ENCODE measurements at regions not wholly inside any gene's neighbourhood (a gene's known extent, or its start where the extent isn't known, plus 50 kb on each side); places are given as distances from the start of the nearest gene placed in this dataset.

GRCh38 chr10:52542906-52543305 is 228.8 kb downstream of the DKK1 start:
- no peak for ATAC-seq
- intact Hi-C loops (cut with DNase I; ENCODE audit: low total_unique reads), result no loop called here
- in situ Hi-C loops (cut with MboI; ENCODE audit: low sequenced_read_pairs in 4 of 4), result no loop called here

GRCh38 chr10:52551046-52551445 is 221.5 kb downstream of the MBL2 start:
- Histone ChIP-seq H3K36me3 (no peaks in the 10 kb centered on the region), H3K4me1 (no peaks in the 10 kb centered on the region), H3K9me3 (no peaks in the 10 kb centered on the region), H3K4me3 (no peak overlapping the region), H3K27me3 (no peaks in the 10 kb centered on the region), H3K27ac (no peak overlapping the region)
- in situ Hi-C loops (cut with MboI; ENCODE audit: low sequenced_read_pairs in 4 of 4) (no loop called here), intact Hi-C loops (cut with DNase I; ENCODE audit: low total_unique reads) (no loop called here)
- DNase-seq, result no peak
- ATAC-seq, result no peak
- no peak for TF ChIP-seq POLR2A (IDR thresholded peaks at IDR 0.05)
- TF ChIP-seq, protein P1, sequence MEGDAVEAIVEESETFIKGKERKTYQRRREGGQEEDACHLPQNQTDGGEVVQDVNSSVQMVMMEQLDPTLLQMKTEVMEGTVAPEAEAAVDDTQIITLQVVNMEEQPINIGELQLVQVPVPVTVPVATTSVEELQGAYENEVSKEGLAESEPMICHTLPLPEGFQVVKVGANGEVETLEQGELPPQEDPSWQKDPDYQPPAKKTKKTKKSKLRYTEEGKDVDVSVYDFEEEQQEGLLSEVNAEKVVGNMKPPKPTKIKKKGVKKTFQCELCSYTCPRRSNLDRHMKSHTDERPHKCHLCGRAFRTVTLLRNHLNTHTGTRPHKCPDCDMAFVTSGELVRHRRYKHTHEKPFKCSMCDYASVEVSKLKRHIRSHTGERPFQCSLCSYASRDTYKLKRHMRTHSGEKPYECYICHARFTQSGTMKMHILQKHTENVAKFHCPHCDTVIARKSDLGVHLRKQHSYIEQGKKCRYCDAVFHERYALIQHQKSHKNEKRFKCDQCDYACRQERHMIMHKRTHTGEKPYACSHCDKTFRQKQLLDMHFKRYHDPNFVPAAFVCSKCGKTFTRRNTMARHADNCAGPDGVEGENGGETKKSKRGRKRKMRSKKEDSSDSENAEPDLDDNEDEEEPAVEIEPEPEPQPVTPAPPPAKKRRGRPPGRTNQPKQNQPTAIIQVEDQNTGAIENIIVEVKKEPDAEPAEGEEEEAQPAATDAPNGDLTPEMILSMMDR (IDR thresholded peaks at IDR 0.05 in 4 of 5, conservative IDR thresholded peaks at IDR 0.05 in 1 of 5), result no peak

More at GRCh38 chr10:52542906-52543305, 228.8 kb downstream of the DKK1 start:
- TF ChIP-seq, protein P1 (IDR thresholded peaks at IDR 0.05 in 4 of 5, conservative IDR thresholded peaks at IDR 0.05 in 1 of 5), result no peak
- TF ChIP-seq POLR2A (IDR thresholded peaks at IDR 0.05), result no peak
- DNase-seq, result no peak
- Histone ChIP-seq H3K4me1 (no peaks in the 10 kb centered on the region), H3K27ac (no peak overlapping the region), H3K4me3 (no peak overlapping the region), H3K36me3 (no peaks in the 10 kb centered on the region), H3K27me3 (no peaks in the 10 kb centered on the region), H3K9me3 (no peaks in the 10 kb centered on the region)

GRCh38 chr10:52558090-52558489 is 214.5 kb downstream of the MBL2 start:
- in situ Hi-C loops (cut with MboI; ENCODE audit: low sequenced_read_pairs in 4 of 4) (no loop called here), intact Hi-C loops (cut with DNase I; ENCODE audit: low total_unique reads) (no loop called here)
- TF ChIP-seq POLR2A (IDR thresholded peaks at IDR 0.05), result no peak
- TF ChIP-seq, protein P1 (IDR thresholded peaks at IDR 0.05 in 4 of 5, conservative IDR thresholded peaks at IDR 0.05 in 1 of 5), result no peak
- DNase-seq, result no peak
- Histone ChIP-seq H3K9me3 (no peaks in the 10 kb centered on the region), H3K27ac (no peak overlapping the region), H3K36me3 (no peaks in the 10 kb centered on the region), H3K27me3 (no peaks in the 10 kb centered on the region), H3K4me3 (no peak overlapping the region), H3K4me1 (no peaks in the 10 kb centered on the region)
- no peak for ATAC-seq

GRCh38 chr10:52561322-52561721 is 211.3 kb downstream of the MBL2 start:
- in situ Hi-C loops (cut with MboI; ENCODE audit: low sequenced_read_pairs in 4 of 4) (no loop called here), intact Hi-C loops (cut with DNase I; ENCODE audit: low total_unique reads) (no loop called here)
- Histone ChIP-seq H3K9me3 (no peaks in the 10 kb centered on the region), H3K27ac (no peak overlapping the region), H3K4me3 (no peak overlapping the region), H3K4me1 (no peaks in the 10 kb centered on the region), H3K36me3 (no peaks in the 10 kb centered on the region), H3K27me3 (no peaks in the 10 kb centered on the region)
- no peak for DNase-seq
- no peak for ATAC-seq
- no peak for TF ChIP-seq POLR2A (IDR thresholded peaks at IDR 0.05)
- TF ChIP-seq, protein P1 (IDR thresholded peaks at IDR 0.05 in 4 of 5, conservative IDR thresholded peaks at IDR 0.05 in 1 of 5), result no peak

- Histone ChIP-seq H3K36me3 (no peaks in the 10 kb centered on the region), H3K27me3 (no peaks in the 10 kb centered on the region), H3K4me1 (no peaks in the 10 kb centered on the region), H3K9me3 (no peaks in the 10 kb centered on the region), H3K4me3 (no peak overlapping the region), H3K27ac (no peak overlapping the region)
- no peak for TF ChIP-seq POLR2A (IDR thresholded peaks at IDR 0.05)
- TF ChIP-seq, protein P1 (IDR thresholded peaks at IDR 0.05 in 4 of 5, conservative IDR thresholded peaks at IDR 0.05 in 1 of 5), result no peak
- in situ Hi-C loops (cut with MboI; ENCODE audit: low sequenced_read_pairs in 4 of 4), result no loop called here
- no peak for ATAC-seq
- no peak for DNase-seq
- intact Hi-C loops (cut with DNase I; ENCODE audit: low total_unique reads), result no loop called here
Observed at GRCh38 chr10:52563360-52563759, 209.2 kb downstream of the MBL2 start.
